Skeletal muscle cell (primary cell): ENCODE measurements at regions not wholly inside any gene's neighbourhood (a gene's known extent, or its start where the extent isn't known, plus 50 kb on each side); places are given as distances from the start of the nearest gene placed in this dataset.

Experiments used
- DNase-seq: peaks from one replicate; pipeline ENCODE4 v3.0.0-alpha.2; 2010; ENCODE audit warnings: low read depth
- H3K4me3 ChIP-seq: 2 replicates; pipeline ENCODE4 v1.5.1; 2011; ENCODE audit warnings: low read depth, mild to moderate bottlenecking, control low read depth, low read length, moderate library complexity

DNA sequence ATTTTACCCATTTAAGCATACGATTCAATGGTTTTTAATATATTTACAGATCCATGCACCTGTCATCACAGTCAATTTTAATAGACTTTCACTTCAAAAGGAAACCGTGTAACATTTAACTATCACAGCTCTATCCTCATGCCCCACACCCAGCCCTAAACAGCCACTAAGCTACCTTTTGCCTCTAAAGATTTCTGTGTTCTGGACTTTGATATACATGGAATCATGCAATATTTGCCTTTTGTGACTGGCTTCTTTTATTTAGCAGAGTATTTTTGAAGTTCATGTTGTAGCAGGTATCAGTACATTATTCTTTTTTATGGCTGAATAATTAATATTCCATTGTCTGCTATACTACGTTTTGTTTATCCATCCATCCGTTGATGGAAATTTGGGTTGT, 50.3 kb upstream of the STX16 start:
- H3K4me3 ChIP-seq = no peak overlapping the region
- DNase-seq = no peak

DNA sequence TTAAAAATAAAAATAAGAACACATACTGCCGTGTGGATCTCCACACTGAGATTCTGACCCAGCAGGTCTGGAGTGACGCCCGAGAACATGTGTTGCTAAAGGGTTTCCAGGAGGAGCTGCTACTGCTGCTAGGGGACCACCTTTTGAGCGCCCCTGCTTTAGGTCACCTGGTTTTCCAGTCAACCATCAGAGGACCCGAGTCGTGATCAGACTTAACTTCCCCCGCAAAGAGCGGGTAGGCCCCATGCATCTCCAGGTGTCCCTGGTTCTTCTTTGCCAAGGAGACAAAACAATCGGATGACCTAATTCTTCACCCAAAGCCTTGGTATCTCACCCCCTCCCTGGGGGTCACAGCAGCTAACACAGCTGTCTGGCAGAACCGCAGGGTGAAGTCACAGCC, 51.1 kb upstream of the STX16 start:
- no peak overlapping the region for H3K4me3 ChIP-seq
- DNase-seq = no peak

DNA sequence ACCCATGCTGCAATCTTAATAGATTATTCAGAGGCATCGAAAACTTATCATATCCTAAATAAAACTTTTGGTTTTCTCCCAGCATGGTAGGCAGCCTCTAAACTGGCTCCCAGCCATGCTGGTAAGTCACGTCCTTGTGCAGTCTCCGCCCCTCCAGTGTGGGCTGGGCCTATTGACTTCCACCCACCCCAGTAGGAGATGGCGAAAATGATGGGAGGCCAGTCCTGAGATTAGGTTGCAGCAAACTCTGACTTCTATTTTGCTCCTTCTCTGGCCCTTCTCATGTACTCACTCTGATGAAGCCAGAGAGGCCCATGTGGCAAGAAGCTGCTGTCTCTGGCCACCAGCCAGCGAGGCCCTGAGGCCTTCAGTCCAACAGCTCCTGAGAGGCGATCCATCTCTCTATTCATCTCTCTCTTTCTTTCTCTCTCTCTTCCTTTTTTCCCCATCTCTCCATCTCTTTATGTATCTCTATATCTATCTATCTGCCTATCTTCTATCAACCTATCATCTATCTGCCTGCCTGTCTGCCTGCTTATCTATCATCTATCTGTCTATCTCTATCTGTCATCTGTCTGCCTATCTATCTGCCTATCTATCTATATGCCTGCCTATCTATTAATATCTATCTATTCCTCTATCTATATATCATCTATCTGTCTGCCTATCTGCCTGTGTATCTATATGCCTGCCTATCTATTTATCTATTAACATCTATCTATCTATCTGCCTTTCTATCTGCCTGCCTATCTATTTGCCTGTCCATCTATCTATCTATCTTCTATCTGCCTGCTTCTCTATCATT, 52.7 kb upstream of the STX16 start:
- no peak for DNase-seq
- no peak overlapping the region for H3K4me3 ChIP-seq

DNA sequence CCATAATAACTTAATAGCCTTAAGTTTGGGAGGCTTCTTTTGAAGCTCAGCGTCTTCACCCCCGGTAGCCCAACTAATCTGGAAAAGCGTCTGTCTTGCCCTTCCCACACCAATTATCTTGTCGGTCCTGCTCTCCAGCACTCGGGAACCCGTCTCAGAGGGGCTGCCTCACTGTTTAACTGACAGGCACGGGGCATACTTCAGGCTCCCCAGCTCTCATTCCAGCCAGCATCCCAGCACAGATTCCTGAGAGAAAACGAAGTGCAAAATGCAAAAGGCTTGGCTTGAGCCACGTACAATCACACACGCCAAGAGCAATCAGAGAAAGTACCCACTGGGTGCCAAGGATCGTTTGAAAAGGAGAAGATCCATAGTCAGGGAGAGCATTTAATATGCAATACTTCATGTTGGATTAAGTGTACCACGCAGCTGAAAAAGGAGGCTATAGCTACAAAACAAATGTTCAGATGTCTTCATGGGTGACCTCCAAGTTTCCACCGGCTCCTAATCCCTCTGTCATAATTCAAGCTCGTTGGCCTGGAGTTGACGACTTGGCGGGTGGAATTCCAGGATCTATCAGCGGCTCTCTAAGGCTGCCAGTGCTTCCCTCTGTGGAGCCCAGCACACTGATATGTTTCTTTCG, 53.7 kb upstream of the STX16 start:
- DNase-seq = peak; percentile 52

DNA sequence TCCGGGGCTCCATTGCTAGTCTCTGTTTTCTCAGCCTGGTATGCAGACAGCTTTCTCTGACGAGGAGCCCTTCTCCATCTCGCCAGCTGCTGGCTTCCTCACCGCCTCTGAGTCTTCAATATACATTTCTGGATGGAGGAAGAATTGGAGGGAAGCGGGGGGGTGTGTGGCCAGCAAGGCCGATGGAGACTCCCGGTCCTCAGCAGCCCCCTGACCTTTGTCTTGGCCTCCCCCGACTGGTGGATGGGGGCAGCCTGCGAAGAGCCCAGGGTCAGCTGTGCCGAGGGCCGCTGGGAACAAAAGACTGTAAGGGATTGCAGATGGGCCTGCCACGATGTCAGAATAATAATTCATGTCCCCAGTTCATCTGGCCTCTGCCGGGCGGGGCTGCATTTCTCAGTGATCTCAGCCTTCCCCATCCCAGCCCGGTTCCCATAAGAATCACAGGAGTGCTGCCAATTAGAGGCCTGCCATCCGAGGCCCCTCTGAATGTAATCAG, 54.3 kb upstream of the STX16 start:
- no peak for DNase-seq
- no peak overlapping the region for H3K4me3 ChIP-seq

More for the DNA sequence above, 53.7 kb upstream of the STX16 start:
- H3K4me3 ChIP-seq = no peak overlapping the region

DNA sequence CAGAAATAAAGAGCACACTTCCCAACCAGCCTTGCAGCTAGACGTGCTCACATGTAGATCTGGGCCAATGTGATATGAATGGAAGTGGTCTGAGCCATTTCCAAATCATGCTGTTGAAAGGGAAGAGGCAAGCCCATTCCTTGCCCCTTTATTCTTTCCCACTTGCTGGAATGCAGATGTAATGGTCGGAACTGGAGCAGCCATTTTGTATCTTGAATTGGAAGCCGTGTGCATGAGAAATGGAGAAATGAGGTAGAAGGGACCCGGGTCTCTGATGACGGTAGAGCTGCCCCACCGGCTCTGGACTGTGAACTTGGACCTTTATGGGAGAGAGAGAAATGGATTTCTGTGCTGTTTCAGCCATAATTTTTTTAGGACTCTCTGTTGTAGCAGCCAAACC, 54.8 kb upstream of the STX16 start:
- no peak overlapping the region for H3K4me3 ChIP-seq
- no peak for DNase-seq

DNA sequence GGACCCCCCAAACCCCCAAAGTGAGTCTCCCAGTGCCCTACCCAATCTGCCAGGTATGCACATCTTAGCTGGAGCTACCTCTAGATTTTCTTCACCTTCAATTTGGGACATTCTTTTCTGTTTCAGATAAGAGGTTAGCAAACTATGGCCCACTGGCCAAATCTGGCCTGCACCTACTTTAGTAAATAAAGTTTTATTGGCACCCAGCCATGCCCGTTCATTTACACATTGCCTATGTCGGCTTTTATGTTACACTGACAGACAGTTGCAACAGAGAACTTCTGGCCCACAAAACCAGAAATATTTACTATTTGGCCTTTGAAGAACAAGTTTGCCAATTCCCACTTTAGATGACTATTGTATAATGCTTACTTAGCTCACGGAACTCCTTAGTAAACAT, 55.9 kb upstream of the STX16 start:
- DNase-seq = no peak
- no peak overlapping the region for H3K4me3 ChIP-seq

DNA sequence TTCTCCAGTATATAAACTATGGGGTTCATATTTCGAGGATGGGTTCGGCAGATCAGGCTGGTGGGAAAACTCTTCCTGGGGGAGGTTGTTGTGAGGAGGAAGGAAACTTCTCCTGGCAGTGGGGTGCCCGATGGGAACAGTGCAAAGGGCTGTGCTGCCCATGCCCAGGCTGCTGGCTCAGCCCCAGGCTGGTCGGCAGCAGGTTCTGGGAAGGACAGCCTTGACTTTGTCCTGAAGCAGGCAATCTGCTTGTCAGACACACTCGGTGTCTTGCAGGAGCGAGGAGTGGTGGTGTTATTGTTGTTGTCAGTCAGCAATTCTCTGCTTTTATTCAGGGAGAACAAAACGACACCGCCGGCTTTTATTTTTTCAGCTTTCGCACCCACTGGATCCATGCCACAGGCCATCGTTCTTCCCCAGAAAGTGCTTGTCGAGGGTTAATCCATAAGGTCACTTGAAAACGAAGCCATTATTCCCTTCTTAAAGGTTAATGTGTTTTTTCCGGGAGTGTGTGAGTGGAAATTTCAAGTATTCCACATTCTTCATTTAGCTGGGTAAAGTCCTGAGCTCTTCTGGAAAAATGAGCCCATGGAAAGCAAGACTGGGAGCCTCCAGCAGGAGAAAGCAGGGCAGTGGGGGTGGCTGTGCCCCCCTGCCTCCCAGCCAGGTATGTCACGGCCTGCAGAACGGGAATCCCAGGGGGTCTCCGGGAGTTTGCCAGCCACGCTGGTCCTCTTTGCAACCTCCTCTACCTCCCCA, 57.0 kb upstream of the STX16 start:
- H3K4me3 ChIP-seq = no peak overlapping the region
- no peak for DNase-seq

DNA sequence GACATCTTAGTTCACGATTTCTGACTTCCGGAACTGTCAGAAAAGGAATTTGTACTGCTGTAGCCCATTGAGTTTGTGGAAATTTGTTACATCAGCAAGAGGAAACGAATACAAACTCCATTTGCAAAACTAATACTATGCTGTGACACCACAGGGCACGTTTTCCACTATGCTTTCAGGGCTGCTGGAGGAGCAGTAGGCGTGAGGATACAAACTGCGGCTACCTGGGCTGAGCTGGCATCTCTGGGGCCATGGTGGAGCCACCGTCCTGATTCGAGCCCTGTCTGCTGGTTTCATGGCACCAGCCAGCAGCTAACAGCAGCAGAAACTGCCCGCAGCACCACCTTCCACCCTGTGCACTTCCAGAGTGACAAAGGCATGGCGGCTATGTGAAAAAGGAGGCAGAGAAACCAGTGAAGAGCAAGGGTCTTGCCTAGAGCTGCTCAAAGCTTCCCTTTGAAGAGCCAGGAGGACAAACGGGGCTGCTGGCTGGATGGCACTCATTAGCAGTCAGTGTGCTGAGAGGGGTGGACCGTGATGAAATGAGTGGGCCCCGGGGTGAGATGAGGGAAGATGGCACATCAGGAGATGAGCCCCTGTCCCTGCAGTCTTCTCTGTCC, 58.9 kb upstream of the STX16 start:
- no peak for DNase-seq
- H3K4me3 ChIP-seq = no peak overlapping the region

DNA sequence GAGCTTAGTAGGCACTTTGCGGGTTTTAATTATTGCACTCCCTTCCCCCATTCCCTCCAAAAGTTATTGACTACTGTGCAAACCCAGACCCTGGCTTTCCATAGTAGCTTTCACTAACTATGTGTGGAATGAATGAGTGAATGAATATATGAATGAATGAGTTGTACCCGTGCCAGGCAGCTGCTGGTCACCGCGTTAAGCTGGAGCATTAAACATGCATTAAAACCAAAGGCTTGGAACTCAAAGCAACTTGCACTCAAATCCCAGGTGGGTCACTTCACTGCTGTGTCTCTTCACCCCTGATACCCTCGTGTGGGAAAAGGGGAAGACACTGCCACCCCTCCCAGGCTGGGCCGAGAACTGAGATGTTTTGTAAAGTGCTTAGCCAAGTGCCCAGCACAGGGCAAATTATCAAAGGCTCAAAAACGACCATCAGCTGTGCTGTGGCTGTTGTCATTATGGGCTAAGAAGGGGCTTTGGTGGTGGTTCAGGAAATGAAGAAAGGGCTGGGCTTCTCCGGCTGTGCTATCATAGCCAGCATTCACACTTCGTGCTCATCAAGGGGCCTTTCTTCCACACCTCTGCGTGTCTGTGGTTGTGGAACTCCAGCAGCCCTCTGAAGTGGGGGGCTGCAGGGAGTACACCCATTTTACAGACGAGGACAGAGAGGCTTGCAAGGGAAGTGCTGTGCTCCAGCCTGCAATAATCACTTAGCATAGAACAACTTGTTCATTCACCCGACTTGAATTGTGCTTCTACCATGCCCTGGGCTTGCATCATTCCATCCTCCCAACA, 60.2 kb upstream of the STX16 start:
- no peak for DNase-seq
- H3K4me3 ChIP-seq = no peak overlapping the region

DNA sequence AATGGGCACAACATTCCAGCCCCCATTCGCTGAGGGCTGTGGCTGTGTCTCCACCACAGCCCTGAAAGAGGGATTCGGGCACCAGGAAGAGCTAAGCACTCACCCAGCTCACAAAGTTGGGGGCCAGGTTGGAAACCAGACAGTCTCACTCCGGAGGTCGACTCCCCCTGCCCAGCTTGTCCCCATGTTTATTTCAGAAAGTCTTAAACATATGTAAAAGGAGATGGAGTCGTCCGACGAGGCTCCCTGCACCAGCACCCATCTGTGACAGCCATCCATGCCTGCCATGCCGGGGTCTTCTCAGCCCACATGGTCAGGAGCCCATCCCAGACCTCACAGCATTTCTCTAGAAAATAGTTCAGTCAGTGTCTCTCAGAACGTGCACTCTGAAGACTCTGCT, 63.6 kb upstream of the STX16 start:
- no peak for DNase-seq

DNA sequence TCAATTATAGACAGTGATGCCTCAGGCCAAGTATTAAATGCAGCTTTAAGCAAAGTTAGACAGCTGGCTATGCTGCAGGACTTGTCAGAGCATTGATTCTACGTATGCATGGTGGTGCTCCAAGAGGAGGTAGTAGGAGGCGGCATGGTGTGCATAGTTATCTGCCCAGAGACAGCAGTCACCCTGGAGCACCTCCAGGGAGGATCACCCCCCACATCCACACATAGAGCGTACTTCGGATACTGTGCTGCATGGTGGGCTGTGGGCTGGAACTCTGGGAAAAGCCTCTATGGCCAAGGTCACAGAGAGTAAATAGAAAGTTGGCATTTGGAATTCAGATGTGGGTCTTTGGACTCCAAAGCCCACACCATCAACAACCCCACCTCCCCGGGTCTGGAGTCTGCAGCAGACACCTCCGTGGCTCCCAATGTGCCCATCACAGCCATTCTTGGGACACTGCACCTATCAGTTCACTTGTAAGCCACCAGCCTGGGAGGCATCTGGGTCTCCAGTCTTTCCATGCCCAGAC, 64.5 kb upstream of the STX16 start:
- H3K4me3 ChIP-seq = no peak overlapping the region
- DNase-seq = no peak

More for the DNA sequence above, 63.6 kb upstream of the STX16 start:
- H3K4me3 ChIP-seq = no peak overlapping the region

DNA sequence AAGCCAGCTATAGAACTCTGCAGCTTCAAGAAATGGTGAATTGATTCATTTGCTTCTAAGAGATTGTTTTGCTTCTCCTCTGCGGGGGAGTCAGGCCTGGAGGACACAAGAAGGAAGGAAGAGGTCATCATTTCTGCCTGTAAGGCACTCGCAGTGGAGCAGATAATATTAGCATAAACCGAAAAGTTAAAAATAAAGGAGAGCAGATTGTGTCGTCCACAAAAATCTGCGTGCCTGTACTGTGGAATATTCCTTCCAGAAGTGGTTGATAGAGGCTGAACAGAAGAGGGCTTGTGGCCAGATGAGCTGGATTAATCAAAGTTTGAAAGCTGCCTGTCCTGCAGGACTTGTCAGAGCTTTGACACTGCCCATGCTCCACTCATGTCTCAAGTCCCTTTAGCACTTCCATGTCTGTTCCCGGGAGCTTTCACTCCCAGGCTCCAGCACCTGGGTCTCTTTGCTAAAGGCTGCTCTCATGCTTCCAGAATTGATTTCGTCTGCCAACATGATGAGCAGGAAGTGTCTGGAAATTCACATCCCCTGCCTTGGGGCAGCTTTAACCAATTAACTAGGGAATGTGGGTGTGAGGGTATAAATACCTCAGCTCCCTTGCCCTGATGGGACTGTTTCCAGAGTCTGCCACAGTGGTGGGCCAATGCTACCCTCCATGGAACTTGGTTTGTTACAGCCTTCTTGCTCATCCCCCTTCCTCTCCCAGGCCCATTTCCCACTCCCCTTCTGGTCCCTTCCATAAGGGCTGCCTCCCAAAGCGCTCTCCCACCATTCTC, 65.1 kb upstream of the STX16 start:
- no peak for DNase-seq
- H3K4me3 ChIP-seq = no peak overlapping the region

DNA sequence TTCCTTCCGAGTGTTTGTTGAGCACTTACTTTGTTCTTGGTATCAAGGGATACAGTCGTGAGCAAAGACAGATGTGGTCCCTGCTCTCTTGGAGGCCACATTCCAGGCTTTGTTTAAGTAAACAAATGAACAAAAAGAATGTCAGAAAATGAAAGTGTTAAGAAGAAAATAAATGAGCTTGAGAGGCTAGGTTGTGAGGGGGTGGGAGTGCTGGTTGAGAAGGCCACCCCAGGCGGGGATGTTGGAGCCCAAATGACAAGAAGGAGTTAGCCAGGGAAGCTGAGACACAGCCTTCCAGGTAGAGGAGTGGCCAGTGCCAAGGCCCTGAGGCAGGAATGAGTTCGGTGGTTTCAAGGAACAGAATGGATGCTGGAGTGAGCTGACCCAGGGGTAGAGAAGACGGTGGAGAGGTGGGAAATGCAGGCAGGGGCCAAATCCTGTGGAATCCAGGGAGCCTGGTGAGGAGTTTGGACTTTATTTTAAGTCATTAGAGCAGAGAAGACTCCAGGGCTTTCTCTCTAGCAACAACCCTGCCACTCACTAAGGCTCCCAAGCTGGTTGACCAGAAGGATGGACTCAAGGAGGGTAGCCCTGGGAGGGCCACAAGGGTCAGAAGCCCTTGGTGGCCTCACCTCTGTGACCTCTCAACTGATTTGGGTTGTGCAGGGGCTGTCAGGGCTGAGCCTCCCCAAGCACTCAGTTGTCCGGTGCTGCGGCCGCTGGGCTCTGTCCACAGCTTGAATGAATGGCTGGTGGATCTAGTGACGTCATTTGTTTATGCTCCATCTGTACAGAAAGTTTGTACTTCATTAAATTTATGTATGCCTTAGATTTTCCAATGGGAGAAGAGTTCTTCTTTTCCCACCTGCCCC, 66.0 kb upstream of the STX16 start:
- H3K4me3 ChIP-seq = no peak overlapping the region
- DNase-seq = no peak

DNA sequence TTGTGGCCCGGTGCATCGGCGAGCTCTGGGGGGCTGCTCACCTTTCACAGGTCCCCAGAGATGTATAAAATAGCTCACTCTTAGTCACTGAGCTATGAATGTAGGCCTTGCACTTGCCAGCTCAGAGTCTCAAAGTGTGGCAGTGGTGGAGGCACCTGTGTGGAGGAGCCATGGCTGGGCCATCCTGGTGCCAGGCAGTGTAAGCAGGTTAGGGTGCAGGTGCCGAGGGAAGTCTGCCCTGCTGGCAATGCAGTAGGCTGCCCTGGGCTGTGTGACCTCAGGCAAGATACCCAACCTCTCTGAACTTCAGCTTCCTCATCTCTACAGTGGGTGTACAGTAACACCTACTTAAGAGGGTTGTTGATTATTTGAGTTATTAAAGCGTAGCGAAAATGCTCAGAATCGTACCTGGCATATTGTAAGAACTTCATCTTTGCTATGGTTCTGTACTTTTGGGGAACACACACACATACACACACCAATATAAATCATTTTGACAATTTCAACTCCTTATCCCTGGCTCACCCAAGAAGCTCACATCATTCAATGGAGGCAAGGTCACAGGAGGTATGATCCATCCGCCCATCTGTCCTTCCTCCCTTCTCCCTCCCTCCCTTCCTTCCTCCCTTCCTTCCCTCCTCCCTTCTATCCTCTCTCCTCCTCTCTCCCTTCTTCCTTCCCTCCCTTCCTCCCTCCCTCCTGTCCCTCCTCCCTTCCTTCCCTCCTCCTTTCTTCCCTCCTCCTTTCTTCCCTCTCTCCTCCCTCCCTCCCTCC, 66.8 kb upstream of the STX16 start:
- DNase-seq = no peak
- no peak overlapping the region for H3K4me3 ChIP-seq

DNA sequence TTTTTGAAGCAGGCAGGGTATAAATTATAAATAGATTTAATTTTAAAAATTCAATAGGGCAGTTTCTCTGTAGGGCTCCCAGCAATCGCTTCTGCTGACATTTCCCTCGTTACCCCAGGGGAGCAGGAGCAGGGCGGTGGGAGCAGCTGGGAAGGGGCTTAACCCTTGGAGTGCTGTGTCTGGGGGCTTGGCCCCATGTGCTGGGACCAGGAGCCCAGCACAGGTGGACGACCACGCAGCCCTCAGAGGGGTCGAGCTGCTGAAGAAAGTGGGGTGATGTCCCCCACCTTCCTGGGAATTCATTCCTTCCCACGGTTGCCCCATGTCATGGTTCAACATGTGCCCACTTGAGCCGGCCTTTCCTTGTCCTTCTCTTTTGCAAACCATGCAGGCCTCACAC, 67.5 kb upstream of the STX16 start:
- no peak for DNase-seq
- H3K4me3 ChIP-seq = no peak overlapping the region

DNA sequence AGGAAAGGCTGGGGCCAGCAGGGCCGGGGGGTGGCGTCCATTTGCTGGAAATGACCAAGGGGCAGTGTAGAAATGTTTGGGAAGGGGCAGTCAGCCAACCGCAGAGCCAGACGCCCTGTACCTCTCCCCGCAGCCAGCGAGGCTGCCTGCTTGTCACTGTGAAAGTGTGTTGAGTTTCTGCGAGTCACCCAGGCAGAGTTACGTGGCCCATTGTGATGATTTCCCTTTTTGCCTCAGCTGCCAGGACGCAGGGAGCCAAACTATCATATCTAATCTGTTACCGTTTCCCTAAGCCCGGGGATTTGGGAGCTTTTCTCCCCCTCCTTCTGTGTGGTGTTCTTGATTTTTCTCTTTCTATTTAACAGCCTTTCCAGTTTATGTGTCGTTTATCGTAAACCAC, 67.9 kb upstream of the STX16 start:
- no peak overlapping the region for H3K4me3 ChIP-seq

More for the DNA sequence above, 67.9 kb upstream of the STX16 start:
- DNase-seq = no peak
